Gastroesophageal sphincter (tissue), 4 donors: ENCODE measurements at regions not wholly inside any gene's neighbourhood (a gene's known extent, or its start where the extent isn't known, plus 50 kb on each side); places are given as distances from the start of the nearest gene placed in this dataset.
"Not testable (repeated sequence)": the region's sequence is repeated elsewhere in the genome, so short reads cannot be mapped to it uniquely, and the experiment has no call there.

Source experiments
- ATAC-seq: fragments of 150-250 bp; one replicate; pipeline ENCODE4 v1.9.1; 2016; ENCODE audit warnings: mild to moderate bottlenecking, moderate library complexity
- H3K27ac ChIP-seq, 4 donors: fragments of 200-600 bp; sonication (generic) in 3 of 4; 1 replicate in 3 of 4; 2 replicates in 1 of 4; pipeline ENCODE4 v1.5.1; 2016 to 2019
- H3K27me3 ChIP-seq: fragments of 200-600 bp; sonication (generic); one replicate; pipeline ENCODE4 v1.5.1; 2019
- H3K36me3 ChIP-seq, 2 donors: fragments of 200-600 bp; sonication (generic); one replicate each; pipeline ENCODE4 v1.5.1; 2019; ENCODE audit warnings: control low read depth in 1 of 2
- H3K4me1 ChIP-seq, 3 donors: fragments of 200-600 bp; sonication (generic); 1 replicate in 2 of 3; 2 replicates in 1 of 3; pipeline ENCODE4 v1.5.1; 2016 to 2019; ENCODE audit warnings: control low read depth in 2 of 3
- H3K4me3 ChIP-seq, 2 donors: fragments of 200-600 bp; sonication (generic); one replicate each; pipeline ENCODE4 v1.5.1; 2019; ENCODE audit warnings: mild to moderate bottlenecking in 1 of 2, moderate library complexity in 1 of 2
- H3K9me3 ChIP-seq, 3 donors: fragments of 200-600 bp; sonication (generic); one replicate each; pipeline ENCODE4 v1.5.1; 2017 to 2019; ENCODE audit warnings: control low read depth in 2 of 3
- CTCF ChIP-seq, 4 experiments: fragments of 200-600 bp in 2 of 4; fragments of 450-650 bp in 2 of 4; sonication (generic) in 1 of 4; IDR thresholded peaks; one replicate each; pipeline ENCODE4 v1.5.1; 2017 to 2019; ENCODE audit warnings: antibody characterized with exemption in 4 of 4, mild to moderate bottlenecking in 2 of 4, moderate library complexity in 2 of 4
- EP300 ChIP-seq: sonication (generic); formaldehyde crosslinking; IDR thresholded peaks from one replicate; pipeline ENCODE4 v1.6.1; 2017; ENCODE audit warnings: antibody characterized with exemption, mild to moderate bottlenecking
- POLR2A ChIP-seq, 2 donors: fragments of 450-650 bp; IDR thresholded peaks; one replicate each; pipeline ENCODE4 v1.6.1; 2017; ENCODE audit warnings: antibody characterized with exemption in 2 of 2, mild to moderate bottlenecking in 2 of 2, moderate library complexity in 1 of 2
- POLR2AphosphoS5 ChIP-seq: sonication (generic); formaldehyde crosslinking; IDR thresholded peaks from one replicate; pipeline ENCODE4 v1.6.1; 2017; ENCODE audit warnings: antibody characterized with exemption
- WGBS, 2 donors: methylation state at CpG; one replicate each; pipeline ENCODE4 v1.1.5; 2018; ENCODE audit warnings: low coverage in 1 of 2; 5-methylcytosine and 5-hydroxymethylcytosine counted together

GRCh38 chr12:18837505-18837904, 99.6 kb downstream of the CAPZA3 start:
- Histone ChIP-seq H3K27ac (peak overlapping the region in 3 of 4 donors; percentile 25 to 59 (median 57)), H3K36me3 (no peaks in the 10 kb centered on the region), H3K4me3 (no peak overlapping the region), H3K4me1 (peaks cover 0 to 22% (median 4%) of the 10 kb centered on the region in 3 donors), H3K27me3 (no peaks in the 10 kb centered on the region), H3K9me3 (no peaks in the 10 kb centered on the region)
- 25 to 38% methylated on average over 2 of the region's 2 CpGs for WGBS, 2 donors
- TF ChIP-seq POLR2AphosphoS5: no peak
- ATAC-seq: no peak

GRCh38 chr12:18840997-18841396, 103.1 kb downstream of the CAPZA3 start:
- not testable (repeated sequence) for ATAC-seq

GRCh38 chr12:18849080-18849479, 111.2 kb downstream of the CAPZA3 start:
- Histone ChIP-seq H3K36me3 (no peaks in the 10 kb centered on the region), H3K27me3 (no peaks in the 10 kb centered on the region), H3K27ac (no peak overlapping the region), H3K4me3 (no peak overlapping the region), H3K9me3 (no peaks in the 10 kb centered on the region), H3K4me1 (no peaks in the 10 kb centered on the region)
- 83 to 84% methylated on average over 4 of the region's 4 CpGs for WGBS, 2 donors
- no peak for ATAC-seq
- no peak for TF ChIP-seq POLR2A (IDR thresholded peaks at IDR 0.05)
- no peak for TF ChIP-seq POLR2AphosphoS5
- TF ChIP-seq EP300: no peak
- TF ChIP-seq CTCF (IDR thresholded peaks at IDR 0.05): no peak

More at GRCh38 chr12:18840997-18841396, 103.1 kb downstream of the CAPZA3 start:
- H3K36me3 ChIP-seq, H3K27me3 ChIP-seq, H3K4me3 ChIP-seq, H3K27ac ChIP-seq, H3K9me3 ChIP-seq: not testable (repeated sequence)
- H3K4me1 ChIP-seq: peaks cover 0 to 20% (median 4%) of the 10 kb centered on the region in 3 donors
- 84 to 96% methylated on average over 4 of the region's 4 CpGs for WGBS, 2 donors

- Histone ChIP-seq H3K27ac (no peak overlapping the region), H3K4me1 (no peaks in the 10 kb centered on the region), H3K9me3 (no peaks in the 10 kb centered on the region), H3K4me3 (no peak overlapping the region), H3K36me3 (no peaks in the 10 kb centered on the region), H3K27me3 (no peaks in the 10 kb centered on the region)
- TF ChIP-seq CTCF (IDR thresholded peaks at IDR 0.05) (no peak), POLR2AphosphoS5 (no peak), POLR2A (IDR thresholded peaks at IDR 0.05) (no peak), EP300 (no peak)
- 86 to 91% methylated on average over 1 of the region's 1 CpG for WGBS, 2 donors
- ATAC-seq: no peak
Observed at GRCh38 chr12:18849761-18850160, 111.8 kb downstream of the CAPZA3 start.

GRCh38 chr12:18850752-18851151, 112.8 kb downstream of the CAPZA3 start:
- 50 to 100% methylated on average over 1 of the region's 1 CpG for WGBS, 2 donors
- no peak for TF ChIP-seq POLR2AphosphoS5
- TF ChIP-seq POLR2A (IDR thresholded peaks at IDR 0.05): no peak
- no peak for TF ChIP-seq EP300
- no peak for TF ChIP-seq CTCF (IDR thresholded peaks at IDR 0.05)
- no peaks in the 10 kb centered on the region for H3K9me3 ChIP-seq
- H3K27me3 ChIP-seq: no peaks in the 10 kb centered on the region
- no peak overlapping the region for H3K27ac ChIP-seq
- ATAC-seq: no peak
- no peak overlapping the region for H3K4me3 ChIP-seq
- no peaks in the 10 kb centered on the region for H3K4me1 ChIP-seq
- no peaks in the 10 kb centered on the region for H3K36me3 ChIP-seq

- no peaks in the 10 kb centered on the region for H3K27me3 ChIP-seq
- no peaks in the 10 kb centered on the region for H3K36me3 ChIP-seq
- 68 to 75% methylated on average over 3 of the region's 3 CpGs for WGBS, 2 donors
- H3K27ac ChIP-seq: no peak overlapping the region
- no peak overlapping the region for H3K4me3 ChIP-seq
- ATAC-seq: no peak
- H3K9me3 ChIP-seq: no peaks in the 10 kb centered on the region
- no peak for TF ChIP-seq CTCF (IDR thresholded peaks at IDR 0.05)
- no peak for TF ChIP-seq EP300
- no peak for TF ChIP-seq POLR2AphosphoS5
- no peak for TF ChIP-seq POLR2A (IDR thresholded peaks at IDR 0.05)
- no peaks in the 10 kb centered on the region for H3K4me1 ChIP-seq
Observed at GRCh38 chr12:18851271-18851670, 113.4 kb downstream of the CAPZA3 start.
